Germinal center (tissue), 1 donor: ENCODE measurements at regions not wholly inside any gene's neighbourhood (a gene's known extent, or its start where the extent isn't known, plus 50 kb on each side); places are given as distances from the start of the nearest gene placed in this dataset.

Source experiments
- DNase-seq: peaks from one replicate; pipeline ENCODE4 v3.0.0; 2012; ENCODE audit warnings: mixed read lengths, low spot score

GRCh38 chr2:29974086-29974485, 52.7 kb upstream of the ALK start:
- DNase-seq, result no peak

DNA sequence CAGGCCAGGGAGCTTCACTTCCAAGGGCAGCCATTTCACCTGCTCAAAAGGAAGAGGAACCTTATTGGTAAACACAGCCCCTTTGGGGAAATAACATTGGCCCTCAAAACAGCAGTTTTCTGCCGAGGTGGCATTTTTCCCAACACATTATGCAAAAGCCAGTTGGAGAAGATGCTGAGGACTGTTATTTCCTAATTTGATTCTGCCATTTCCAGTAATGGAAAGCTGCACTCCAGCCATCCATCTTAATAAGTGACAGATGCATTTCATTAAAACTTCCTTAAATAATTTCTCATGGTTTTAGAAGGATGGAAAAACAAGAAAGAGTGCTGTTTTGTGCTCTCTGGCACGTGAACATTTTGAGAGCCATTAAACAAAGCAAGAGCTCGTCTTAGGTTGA, 55.9 kb upstream of the ALK start:
- DNase-seq, result no peak

GRCh38 chr2:29981402-29981801, 60.0 kb upstream of the ALK start:
- no peak for DNase-seq

DNA sequence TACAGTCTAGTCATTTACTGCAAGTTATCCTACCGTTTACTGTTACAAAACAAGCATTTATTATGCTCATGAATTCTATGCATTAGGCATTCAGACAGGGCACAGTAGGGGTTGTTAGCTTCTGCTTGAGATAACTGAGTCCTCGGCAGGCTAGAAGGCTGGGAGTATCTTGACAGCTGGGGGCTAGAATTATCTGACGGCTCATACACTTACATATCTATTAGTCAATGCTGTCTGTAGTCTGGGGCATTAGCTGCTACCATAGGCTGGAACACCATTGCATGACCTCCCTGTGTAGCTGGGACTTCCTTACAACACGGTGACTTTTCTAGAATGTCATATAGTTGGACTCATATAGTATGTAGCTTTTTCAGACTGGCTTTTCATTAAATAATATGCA, 61.9 kb upstream of the ALK start:
- no peak for DNase-seq

- no peak for DNase-seq
Measured at GRCh38 chr2:29987146-29987545, 65.8 kb upstream of the ALK start.

- DNase-seq, result no peak
Measured at GRCh38 chr2:29990129-29990528, 68.7 kb upstream of the ALK start.

- no peak for DNase-seq
Measured at GRCh38 chr2:29991086-29991485, 69.7 kb upstream of the ALK start.

DNA sequence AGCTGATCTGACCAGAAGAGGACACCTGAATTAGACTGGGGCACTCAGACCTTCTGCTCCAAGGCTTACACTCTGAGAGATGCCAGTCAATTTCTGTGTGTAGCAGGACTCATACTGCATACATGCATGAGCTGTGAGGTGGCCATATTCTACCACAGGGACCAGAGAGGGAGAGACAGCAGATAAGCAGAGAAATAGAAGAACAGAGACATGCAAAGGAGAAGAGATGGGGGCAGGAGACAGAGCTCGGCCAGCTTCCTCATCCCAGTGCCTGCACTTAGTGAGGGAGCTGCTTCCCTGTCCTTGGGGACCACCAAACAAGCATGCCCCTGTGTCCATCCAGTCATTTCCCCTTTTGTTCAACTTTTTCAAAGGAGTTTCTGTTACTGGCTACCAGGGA, 73.9 kb upstream of the ALK start:
- no peak for DNase-seq

GRCh38 chr2:30003128-30003527, 81.7 kb upstream of the ALK start:
- DNase-seq, result no peak

GRCh38 chr2:30022444-30023071, 101.2 kb upstream of the ALK start:
- DNase-seq, result peak; percentile 12

- no peak for DNase-seq
Measured at GRCh38 chr2:30024281-30024680, 102.9 kb upstream of the ALK start.

GRCh38 chr2:30026091-30027055, 105.0 kb upstream of the ALK start:
- DNase-seq, result peak; percentile 26

DNA sequence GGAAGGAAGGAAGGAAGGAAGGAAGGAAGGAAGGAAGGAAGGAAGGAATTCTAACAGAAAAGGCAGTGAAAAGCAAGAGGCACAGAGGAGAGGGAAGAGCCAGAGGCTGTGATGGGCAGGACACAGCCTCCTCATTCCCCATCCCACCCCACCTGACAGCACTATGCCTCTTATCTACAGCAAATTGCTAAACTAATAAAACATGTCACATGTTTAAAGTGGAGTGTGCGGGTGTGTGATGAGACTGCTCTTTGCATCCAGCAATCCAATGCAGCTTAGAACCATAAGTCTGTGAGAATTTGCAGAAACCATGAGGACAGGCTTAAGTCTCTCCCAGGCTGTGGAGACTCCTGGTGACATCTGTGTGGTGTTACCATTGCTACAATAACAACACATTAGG, 108.4 kb upstream of the ALK start:
- DNase-seq, result no peak

GRCh38 chr2:30030361-30030760, 109.0 kb upstream of the ALK start:
- no peak for DNase-seq

- DNase-seq, result no peak
Measured at GRCh38 chr2:30031184-30031583, 109.8 kb upstream of the ALK start.

GRCh38 chr2:30034052-30034775, 112.6 kb upstream of the YPEL5 start:
- no peak for DNase-seq

GRCh38 chr2:30037016-30037415, 109.8 kb upstream of the YPEL5 start:
- DNase-seq, result no peak

DNA sequence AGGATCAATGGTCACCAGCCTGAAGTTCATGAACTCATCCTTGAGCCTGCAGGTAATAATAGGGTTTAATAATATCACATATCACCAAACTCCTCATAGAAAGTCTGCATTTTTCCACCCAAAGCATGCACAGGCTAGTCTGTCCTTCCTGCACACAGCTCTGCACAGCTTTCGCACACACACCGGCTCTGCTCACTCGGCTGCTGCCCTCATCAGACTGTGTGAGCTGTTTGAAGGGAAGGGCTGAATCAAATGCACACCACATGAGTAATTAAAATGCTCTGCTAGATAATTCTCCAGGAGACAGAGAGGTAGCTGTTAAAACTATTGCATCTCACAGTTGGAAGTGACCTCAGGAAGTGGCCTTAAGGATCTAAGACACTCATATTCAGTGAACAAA, 108.4 kb upstream of the YPEL5 start:
- DNase-seq, result no peak

DNA sequence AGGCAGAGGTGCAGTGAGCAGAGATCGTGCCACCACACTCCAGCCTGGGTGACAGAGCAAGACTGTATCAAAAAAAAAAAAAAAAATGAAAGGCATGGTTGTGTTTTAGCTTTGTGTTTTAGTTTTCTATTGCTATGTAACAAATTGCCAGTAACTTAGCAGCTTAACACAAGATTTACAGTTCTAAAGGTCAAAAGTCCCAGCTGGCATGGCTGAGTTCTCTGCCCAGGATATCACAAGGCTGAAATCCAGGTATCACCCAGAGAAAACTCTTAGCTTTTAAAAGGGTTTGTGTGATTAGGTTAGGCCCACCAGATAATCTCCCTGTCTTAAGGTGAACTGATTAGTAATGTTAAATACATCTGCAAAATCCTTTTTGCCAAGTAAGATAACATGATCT, 107.7 kb upstream of the YPEL5 start:
- no peak for DNase-seq

DNA sequence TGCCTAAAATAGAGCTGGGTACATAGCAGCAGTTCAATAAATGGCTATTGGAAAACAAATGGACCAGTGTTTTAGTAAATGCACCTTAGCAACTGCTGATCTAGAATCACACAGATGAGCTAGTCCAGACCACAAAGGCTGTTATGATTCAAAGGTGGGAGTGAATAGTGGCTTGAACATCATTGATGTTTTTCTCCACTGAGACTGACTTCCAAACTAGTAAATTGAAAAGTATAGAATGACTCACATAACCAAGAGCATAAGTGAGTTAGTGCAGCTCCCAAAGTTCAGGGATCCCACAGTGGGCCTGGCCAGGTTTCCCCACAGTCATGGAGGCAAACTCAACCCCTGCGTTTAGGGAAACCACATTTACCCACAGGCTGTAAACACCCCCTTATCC, 106.7 kb upstream of the YPEL5 start:
- no peak for DNase-seq

- no peak for DNase-seq
Measured at GRCh38 chr2:30041884-30042283, 104.9 kb upstream of the YPEL5 start.

DNA sequence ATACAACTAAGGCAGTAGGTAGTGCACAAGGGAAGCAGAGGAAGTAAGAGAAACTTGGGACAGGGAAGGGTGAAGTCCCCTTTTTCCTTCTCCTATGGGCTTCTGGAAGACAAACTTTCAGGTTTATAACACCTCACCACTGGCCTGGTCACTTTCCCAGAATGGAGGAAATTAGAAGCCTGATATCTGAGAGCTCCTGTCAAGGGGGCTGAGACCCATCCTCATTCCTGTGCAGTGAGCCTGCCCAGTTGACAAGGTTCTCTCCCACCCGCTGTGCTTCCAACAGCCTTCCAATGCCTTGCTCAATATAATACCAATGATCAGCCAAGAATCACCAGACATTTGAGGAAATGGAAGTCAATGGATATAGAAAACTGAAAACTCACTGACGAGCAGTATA, 100.4 kb upstream of the YPEL5 start:
- DNase-seq, result no peak

DNA sequence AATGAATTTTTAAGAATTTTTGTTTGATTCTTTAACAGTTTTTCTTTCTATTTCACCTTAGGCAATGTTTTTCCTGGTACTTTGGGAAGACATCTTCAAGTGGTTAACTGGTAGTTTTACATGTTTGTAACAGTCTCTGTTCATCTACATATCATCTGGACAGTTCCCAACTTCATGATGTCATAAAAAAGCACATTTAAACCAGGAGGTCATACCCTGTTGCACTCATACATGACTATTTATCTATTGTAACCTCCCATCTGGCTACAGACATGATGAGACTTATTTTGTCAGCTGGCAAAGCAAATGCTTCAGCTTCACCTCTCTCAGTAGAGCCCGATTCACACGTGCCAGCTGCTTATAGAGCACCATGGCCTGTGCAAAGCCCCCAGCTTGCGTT, 99.8 kb upstream of the YPEL5 start:
- DNase-seq, result no peak
